Heart left ventricle (tissue), 13 donors: ENCODE measurements at regions not wholly inside any gene's neighbourhood (a gene's known extent, or its start where the extent isn't known, plus 50 kb on each side); places are given as distances from the start of the nearest gene placed in this dataset.

ENCODE experiments used
- CTCF ChIP-seq, 12 donors: fragments of 200-600 bp; sonication (generic) in 4 of 12; IDR thresholded peaks; one replicate each; pipeline versions ENCODE4 v1.5.0 to v1.8.0; 2018 to 2022; ENCODE audit warnings: antibody characterized with exemption in 12 of 12, mild to moderate bottlenecking in 5 of 12
- POLR2A ChIP-seq, 2 donors: fragments of 450-650 bp; IDR thresholded peaks; one replicate each; pipeline ENCODE4 v1.6.1; 2017; ENCODE audit warnings: antibody characterized with exemption in 2 of 2, mild to moderate bottlenecking in 2 of 2, moderate library complexity in 2 of 2
- donor health status: ischemic (EF 13 %, LVEDD 7.1; RV severe dilation, severe dysfunction).
- donor health status: DM: no; HTN: yes; CAD: no.
- donor health status: DM: no; HTN: no; CAD: no.
- donor health status: ischemic (EF 25% LVEDD 6.9; RV normal size, moderate dysfunction).
- donor health status: ischemic (EF 25% LVEDD 5.7; RV mildly dilated, moderate dysfunction).
- donor health status: ischemic (EF 35%, LVEDD 5.7; RV mildly dilated, moderate dysfunction).
- donor health status: nonischemic (EF 11% LVEDD 7.7; RV severe dilation, severe dysfunction).
- donor health status: DM: yes; HTN: yes; CAD: no.
- donor health status: PGD.
- donor health status: ischemic (EF 29% LVEDD 5.4; RV normal size, mild dysfunction).
- donor health status: nonischemic (EF 23%, LVEDD 6.1; RV moderate dilation, normal function).

DNA sequence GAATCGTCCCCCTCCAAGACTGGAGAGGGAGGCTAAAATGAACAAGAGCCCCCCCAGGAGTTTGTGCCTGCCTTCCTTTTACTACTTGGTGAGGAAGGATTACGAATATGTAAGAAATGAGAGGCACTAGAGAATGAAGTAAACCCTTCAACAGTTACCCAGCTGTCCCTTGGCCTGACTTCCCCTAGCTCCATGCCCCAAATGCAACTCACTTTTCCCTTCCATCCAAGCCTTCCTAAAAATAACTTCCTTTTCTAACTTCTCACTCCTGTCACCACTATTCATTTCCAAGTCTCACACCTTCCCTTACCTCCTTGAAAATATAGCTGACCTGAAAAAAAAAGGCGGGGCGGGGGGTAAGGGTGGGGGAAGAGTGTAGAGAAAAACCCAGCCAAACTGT, 96.6 kb upstream of the HNRNPU start:
- TF ChIP-seq CTCF (IDR thresholded peaks at IDR 0.05) (no peak), POLR2A (IDR thresholded peaks at IDR 0.05) (no peak)
